HUDEP-2 (cell line): ENCODE measurements at regions not wholly inside any gene's neighbourhood (a gene's known extent, or its start where the extent isn't known, plus 50 kb on each side); places are given as distances from the start of the nearest gene placed in this dataset.
"Not testable (repeated sequence)": the region's sequence is repeated elsewhere in the genome, so short reads cannot be mapped to it uniquely, and the experiment has no call there.

ENCODE experiments used
- DNase-seq, 76 experiments: peaks; one replicate each; lab custom pipeline; 2025; ENCODE audit not compliant: unreplicated experiment in 76 of 76; lab: John Stamatoyannopoulos, UW

DNA sequence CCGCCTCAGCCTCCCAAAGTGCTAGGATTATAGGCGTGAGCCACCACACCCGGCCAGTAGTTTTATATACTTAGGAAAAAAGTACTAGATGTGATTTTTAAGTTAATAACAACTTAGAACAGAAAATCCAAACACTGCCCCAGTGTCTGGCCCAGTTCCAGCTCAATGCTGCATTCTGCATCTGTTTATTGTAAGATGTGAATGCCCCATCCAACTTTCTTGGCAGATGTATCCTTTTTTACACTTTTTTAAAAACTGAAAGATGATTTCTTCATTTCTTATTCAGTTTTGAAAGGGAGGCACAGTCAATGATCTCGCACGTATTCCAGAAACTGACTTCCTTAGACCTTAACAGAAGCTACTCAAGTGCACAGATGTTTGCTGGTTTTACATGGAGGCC, 85.6 kb upstream of the SRSF6 start:
- DNase-seq, result no peak

DNA sequence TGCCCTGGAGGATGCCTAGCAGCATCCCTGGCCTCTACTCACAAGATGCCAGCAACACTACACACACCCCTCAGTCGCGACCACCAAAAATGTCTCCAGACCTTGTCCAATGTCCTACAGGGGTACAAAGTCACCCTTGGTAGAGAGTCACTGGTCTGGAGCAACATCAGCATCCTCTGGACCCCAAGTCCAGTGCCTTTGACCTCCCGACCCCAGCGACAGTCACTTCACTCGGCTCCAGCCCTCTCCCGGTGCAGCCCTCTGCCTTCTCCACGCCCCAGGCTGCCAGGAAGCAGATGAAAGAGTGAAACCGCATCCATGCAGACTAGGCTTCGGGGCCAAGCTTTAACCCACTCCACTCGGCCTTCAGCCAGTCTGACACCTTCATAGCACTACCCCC, 92.0 kb upstream of the SRSF6 start:
- DNase-seq, result no peak

DNA sequence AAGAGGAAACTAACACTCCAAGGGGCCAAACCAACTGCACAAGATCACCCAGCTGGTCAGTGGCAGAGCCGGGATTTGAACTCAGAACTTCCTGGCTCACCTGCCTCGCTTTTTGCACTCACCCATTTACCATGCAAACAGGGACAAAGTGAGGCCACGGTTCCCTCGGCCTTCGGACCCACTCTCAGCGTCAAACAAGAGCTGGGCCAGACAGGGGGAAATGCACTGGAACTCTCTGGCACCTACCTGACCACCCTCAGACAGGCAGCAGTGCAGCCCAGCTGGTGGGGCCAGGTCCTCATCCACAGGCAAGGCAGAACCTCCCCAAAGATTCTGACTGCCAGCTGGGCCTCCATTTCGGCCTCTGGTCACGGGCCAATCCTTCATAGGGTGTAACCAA, 93.7 kb upstream of the SRSF6 start:
- no peak for DNase-seq

DNA sequence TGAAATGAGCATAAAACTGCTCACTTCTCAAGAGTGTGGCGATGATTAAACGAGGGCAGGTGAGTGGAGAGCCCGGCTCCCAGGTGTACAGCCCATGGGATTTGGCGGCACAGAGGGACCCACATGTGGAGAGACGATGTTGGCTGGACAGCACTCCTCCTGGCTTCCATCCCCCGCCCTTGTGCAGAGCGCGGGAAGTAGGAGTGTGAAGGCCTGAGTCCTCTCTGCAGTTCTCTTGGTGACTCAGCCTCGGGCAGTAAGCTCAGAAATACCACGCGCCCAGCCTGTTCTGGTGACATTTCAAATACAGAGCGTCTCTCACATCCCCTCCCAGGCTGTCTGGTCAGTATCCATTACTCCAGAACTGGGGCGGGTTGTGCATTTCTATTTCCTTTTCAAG, 94.2 kb upstream of the SRSF6 start:
- DNase-seq, result no peak

DNA sequence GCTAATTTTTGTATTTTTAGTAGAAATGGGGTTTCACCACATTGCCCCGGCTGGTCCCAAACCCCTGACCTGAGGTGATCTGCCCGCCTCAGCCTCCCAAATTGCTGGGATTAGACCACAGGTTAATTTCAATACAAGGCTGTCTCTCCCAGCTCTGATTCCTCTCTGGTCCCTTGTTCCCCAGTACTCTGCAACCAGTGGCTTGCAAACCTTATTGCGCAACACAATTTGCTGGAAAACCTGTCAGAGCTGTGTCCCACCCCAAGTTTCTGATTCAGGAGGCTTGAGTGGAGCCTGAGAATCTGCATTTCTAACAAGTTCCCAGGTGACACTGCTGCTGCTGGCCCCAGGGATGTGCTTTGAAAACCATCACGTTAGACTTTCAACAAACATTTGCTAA, 96.2 kb upstream of the SRSF6 start:
- DNase-seq, result no peak

DNA sequence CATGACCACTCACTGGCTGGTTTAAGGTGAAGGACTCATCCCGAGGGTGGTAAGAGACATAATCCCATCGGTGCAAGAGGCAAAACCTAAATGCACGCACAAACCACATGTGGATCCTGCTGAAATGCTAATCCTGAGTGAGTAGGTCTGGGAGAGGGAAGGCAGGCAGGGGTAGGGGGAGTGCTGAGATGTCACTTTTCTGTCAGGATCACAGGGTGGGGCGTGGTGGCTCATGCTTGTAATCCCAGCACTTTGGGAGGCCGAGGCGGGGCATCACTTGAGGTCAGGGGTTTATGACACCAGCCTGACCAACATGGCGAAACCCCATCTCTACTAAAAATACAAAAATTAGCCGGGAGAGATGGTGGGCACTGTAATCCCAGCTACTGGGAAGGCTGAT, 97.7 kb upstream of the SRSF6 start:
- no peak for DNase-seq

DNA sequence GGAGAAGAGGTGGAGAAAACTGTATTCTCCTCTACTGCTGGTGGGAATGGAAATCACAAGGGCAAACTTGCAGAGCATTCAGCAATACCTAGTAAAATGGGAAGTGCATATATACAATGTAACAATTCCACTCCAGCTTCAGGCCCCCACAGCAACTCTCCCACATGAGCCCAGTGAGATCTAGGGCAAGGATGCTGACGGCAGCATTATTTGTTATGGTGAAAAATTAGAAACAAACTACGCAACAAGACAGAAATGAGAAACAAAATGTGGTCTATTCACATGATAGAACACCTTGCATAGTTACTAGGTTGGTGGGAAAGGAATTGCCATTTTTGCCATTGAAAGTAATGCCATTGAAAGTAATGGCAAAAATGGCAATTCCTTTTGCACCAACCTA, 98.9 kb upstream of the SRSF6 start:
- no peak for DNase-seq

DNA sequence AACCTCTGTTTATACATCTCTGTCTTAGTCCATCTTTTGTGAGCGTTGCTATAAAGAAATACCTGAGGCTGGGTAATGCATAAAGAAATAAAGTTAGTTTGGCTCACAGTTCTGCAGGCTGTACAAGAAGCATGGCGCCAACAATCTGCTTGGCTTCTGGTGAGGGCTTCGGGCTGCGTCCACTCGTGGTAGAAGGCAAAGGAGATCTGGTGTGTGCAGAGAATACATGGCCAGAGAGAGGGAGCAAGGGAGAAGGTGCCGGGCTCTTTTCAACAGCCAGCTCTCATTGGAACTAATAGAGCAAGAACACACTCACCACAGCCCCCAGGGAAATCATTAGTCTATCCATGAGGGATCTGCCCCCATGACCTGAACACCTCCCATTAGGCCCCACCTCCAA, 100.3 kb upstream of the SRSF6 start:
- no peak for DNase-seq

DNA sequence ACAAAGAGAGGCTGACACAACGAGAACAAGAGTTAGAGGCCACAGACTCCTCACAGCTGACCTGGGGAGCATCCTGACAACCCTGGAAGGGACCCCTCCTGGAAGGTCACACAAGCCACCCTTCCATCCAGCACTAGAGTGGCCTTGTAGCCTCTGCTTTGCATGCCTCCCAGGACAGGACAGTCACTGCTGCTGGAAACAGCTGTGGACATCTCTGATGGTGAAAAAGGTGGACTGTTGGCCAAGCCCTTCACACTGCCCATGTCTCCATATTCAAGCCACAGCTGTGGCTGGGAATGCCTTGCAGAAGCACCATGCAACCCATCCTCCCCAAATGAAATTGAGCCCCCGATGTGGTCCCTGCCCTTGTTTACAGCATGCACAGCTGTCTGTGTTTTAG, 102.1 kb upstream of the SRSF6 start:
- DNase-seq, result no peak

DNA sequence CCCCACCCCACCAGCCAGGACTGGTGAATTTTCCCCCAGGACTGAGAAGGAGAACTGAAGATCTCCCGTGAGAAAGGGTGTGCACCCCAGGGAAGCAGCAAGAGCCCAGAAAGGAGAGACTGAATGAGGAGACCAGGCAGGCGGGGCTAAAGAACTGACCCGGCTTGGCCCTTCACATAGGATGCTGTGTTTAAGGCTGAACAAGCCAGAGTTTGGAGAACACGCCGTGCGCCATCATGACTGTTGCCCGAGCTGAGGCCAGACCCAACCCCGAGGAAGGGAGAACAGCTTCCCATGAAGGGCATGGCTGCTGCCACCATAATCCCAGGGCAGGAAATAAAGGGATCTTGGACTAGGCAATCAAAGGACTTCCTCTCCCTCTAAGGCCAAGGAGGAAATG, 104.7 kb upstream of the SRSF6 start:
- DNase-seq, result no peak

DNA sequence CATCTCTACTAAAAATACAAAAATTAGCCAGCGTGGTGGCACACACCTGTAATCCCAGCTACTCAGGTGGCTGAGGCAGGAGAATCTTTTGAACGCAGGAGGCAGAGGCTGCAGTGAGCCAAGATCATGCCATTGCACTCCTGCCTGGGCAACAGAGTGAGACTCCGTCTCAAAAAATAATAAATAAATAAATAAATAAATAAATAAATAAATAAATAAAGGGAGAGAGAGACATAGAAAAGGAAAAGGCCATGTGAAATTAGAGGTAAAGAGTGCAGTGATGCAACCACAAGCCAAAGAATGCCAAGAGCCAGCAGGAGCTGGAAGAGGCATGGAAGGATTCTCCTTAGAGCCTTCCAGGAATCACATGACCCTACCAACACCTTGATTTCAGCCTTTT, 107.0 kb upstream of the SRSF6 start:
- not testable (repeated sequence) for DNase-seq

DNA sequence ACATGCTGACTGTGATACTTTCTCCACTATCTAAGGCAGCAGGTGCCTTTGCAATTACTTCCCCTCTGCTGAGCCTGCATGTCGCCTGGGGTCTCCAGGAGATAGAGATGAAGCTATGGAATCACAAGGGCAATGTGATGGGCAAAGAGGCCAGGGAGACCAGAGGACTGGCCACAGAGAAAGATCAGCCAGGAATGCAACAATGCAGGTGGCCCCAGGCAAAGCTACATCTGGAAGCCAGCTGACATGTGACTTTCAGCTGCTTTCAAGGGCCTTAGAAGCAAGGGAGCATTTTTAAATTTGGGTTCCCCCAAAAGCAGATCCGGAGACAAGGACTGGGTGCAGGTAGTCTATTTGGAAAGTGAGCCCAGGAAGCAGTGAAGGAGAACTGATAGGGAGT, 107.9 kb upstream of the SRSF6 start:
- no peak for DNase-seq

DNA sequence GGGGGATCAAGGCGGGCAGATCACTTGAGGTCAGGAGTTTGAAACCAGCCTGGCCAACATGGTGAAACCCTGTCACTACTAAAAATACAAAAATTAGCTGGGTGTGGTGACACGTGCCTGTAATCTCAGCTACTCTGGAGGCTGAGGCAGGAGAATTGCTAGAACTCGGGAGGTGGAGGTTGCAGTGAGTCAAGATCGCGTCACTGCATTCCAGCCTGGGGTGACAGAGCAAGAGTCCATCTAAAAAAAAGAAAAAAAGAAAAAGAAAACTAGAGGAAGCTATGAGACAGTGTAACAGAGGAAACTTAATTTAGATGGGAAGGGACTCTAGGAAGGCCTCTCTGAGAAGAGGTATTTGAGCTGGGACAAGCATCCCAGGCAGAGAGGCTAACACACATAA, 109.9 kb upstream of the SRSF6 start:
- DNase-seq, result not testable (repeated sequence)

DNA sequence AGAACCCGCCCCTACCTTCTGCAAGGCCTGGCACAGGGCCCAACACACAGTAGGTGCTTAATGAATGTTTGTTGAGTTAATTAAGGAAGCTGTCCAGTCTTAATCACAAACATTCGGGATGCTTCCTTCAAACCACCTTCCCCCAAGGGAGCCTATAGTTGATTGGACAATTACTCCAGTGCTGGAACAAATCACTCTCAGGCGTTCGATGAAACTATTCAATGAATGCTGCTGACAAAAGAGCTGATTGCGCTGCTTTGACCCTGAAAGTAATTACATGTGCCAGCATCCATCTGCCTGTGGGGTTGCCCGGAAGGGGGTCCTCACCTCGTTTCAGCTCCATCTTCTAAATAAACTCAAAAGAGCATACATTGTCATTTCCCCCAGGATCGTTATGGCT, 112.0 kb upstream of the SRSF6 start:
- DNase-seq, result no peak

DNA sequence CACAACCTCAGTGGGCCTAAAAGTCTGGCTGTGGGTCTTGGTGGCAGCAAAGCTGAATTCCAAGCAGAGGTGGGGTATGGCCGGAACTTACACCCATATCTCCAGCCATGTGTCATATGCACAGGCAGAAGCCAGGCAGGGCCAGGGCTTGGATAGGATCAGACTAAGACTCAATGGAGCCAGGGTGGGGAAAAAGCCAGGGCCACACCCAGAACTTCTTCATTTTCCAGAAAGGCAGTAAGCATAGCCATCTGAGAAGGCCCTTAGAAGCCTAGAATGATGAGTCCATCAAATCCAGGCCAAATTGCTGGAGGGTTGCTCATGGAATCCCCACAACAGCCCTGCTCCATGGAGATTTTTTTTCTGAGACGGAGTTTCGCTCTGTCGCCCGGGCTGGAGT, 116.2 kb upstream of the SRSF6 start:
- no peak for DNase-seq

DNA sequence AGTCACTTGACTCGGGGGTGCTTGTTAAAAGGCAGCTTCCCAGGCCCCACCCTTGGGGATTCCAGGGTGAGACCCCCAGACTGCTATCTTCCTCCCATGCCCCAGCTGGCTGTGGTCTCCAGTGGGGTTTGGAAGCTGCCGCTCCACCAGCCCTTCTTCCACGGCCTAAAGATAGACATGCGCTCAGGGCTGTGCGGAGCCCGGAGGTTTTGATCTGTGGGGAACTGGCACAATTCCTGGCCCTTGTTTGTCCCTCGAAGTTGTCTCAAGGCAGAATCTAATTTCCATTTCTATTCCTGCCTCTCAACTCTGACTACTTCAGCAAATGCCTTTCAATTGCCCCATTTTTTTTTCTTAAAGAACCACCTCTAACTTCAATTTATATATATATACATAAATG, 120.7 kb upstream of the SRSF6 start:
- DNase-seq, result no peak

DNA sequence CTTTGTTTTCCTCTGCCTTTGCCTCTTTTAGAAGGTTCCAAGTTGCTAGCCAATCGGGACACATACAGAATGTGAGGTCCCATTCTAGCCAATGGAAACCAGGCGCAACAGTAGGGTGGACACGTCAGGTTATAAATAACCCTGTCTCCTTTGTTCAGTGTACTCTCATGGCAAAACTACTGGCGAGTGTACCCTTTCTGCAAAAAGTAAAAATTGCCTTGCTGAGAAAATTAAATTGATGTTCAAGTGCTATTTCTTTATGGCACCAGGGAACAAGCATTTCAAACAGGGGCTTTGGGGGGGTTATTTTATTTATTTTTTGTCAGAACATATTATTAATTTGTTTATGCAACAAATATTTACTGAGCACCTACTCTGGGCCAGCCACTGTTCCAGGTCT, 123.6 kb upstream of the SRSF6 start:
- no peak for DNase-seq

DNA sequence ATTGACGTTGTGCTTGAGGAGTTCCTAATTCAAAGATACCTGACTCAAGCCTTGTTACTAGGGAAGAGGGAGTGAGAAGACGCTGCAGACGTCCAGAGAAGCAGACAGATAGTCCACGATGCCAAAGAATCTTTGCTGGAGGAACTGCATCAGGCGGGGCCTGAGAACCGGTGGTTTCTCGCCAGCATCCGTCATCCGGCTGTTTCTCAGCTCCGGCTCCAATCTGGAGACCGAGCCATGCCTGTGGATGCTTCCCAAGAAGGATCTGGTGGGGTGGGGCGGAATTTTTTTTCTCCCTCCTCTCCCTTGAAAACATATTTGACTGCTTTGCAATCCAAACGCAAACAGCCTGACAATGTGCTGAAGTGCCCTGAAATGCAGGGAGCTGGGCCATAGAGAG, 125.8 kb upstream of the SRSF6 start:
- no peak for DNase-seq

DNA sequence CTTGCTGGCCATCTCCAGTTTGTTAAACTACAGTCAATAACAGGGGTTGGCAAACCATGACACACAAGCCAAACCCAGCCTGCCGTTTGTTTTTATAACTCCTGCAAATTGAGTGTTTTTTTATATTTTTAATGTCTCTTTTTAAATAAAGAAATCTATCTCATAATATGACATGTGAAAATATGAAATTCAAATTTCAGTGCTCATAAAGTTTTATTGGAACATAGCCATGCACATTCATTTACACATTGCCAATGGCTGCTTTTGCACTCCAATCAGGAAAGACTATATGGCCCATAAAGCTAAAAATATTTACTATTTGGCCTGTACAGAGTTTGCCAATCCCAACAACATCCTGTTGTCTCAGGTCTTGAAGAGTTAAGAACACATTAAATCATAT, 129.0 kb upstream of the SRSF6 start:
- DNase-seq, result no peak

DNA sequence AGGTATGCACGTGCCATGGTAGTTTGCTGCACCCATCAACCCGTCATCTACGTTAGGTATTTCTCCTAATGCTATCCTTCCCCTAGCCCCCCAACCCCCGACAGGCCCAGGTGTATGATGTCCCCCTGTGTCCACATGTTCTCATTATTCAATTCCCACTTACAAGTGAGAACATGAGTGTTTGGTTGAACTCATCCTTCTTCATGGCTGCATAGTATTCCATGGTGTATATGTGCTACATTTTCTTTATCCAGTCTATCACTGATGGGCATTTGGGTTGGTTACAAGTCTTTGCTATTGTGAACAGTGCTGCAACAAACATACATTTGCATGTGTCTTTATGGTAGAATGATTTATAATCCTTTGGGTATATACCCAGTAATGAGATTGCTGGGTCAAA, 130.5 kb upstream of the SRSF6 start:
- DNase-seq, result not testable (repeated sequence)

DNA sequence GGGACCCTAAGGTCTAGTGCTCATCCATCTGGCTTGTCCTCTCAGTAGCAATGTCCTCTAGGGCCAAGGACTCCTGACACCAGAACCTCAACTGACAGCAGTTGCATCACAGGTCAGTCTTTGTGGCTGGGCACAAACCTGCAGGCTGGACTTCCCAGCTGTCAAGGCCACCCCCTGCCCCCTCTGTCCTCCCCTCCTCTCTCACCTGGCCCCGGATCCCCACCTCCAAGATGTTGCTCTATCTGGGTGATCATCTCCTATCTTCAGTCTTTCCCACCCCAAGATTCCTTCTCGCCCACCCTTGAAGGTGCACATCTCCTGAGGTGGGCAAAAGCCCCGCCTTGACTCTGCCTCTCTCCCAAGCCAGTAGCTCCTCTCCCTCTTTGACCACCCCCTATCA, 131.8 kb upstream of the SRSF6 start:
- no peak for DNase-seq

DNA sequence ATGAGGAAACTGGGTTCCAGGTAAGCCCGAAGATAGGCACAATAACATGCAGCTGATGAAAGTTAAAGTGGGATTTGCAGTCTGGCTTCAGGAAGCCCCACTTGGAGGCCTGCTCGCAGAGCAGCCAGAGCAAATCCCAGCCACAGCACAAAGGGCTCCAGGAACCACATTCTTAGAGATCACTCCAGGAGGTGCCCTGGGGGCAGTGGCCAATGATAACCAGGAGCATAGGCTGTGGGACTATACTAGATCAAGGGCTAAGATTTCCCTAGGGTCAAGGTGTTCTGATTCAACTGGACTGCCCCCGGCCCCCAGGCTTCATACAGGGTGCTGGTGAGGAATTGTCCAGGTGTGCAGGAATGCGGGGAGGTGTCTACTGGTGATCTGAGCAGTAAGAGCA, 133.9 kb upstream of the PTPRT start:
- DNase-seq, result no peak

DNA sequence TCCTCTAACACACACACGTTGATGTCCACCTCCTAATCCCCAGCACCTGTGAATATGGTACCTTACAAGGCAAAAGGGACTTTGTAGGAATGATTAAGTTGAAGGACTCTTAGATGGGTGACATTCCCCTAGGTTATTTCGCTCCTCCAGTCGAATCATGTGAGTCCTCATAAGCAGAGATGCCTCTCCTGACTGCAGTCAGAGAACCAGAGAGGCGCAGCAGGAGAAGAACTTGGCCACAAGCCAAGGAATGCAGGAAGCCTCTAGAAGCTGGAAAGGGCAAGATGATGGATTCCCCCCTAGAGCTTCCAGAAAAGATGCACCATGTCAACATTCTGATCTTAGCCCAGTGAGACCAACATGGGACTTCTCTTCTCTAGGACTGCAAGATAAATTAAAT, 133.1 kb upstream of the PTPRT start:
- no peak for DNase-seq

DNA sequence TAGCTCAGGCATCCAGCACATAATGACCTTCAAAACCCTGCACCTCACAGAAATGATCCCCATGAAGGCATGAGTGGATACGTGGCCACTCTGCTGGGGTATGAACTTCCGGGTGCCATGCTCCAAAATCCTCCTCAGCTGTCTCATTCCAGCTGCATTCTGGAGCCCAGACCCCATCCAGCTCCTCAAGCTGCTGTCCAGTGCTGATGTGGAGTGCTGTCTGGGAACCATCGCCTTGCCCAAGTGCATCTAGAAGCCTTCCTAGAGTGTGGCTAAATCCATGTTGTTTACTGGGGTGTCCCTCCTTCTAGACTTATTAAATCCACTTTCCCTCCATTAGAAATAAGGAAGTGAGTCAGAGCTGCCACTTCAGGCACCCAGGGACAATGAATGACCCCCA, 130.8 kb upstream of the PTPRT start:
- DNase-seq, result no peak
